WERI-Rb-1 (cell line): ENCODE measurements at regions not wholly inside any gene's neighbourhood (a gene's known extent, or its start where the extent isn't known, plus 50 kb on each side); places are given as distances from the start of the nearest gene placed in this dataset.

ENCODE experiments used
- DNase-seq: peaks from one replicate; pipeline ENCODE4 v3.0.0-alpha.2; 2020
- H3K27ac ChIP-seq: fragments of 250-450 bp; sonication (Bioruptor Pico); 2 replicates; pipeline ENCODE4 v1.5.1; 2020; ENCODE audit warnings: mild to moderate bottlenecking, moderate library complexity
- H3K27me3 ChIP-seq: fragments of 250-450 bp; sonication (Bioruptor Pico); 2 replicates; pipeline ENCODE4 v1.5.1; 2021; ENCODE audit warnings: mild to moderate bottlenecking, low read depth, moderate library complexity; ENCODE audit not compliant: insufficient read depth, severe bottlenecking
- H3K36me3 ChIP-seq: fragments of 250-450 bp; sonication (Bioruptor Pico); 2 replicates; pipeline ENCODE4 v1.5.1; 2020; ENCODE audit warnings: mild to moderate bottlenecking, moderate library complexity
- H3K4me3 ChIP-seq: 2 replicates; pipeline ENCODE4 v1.5.1; 2011; ENCODE audit warnings: low read depth, mild to moderate bottlenecking, control low read depth, low read length
- H3K9me3 ChIP-seq: fragments of 250-450 bp; sonication (Bioruptor Pico); 2 replicates; pipeline ENCODE4 v1.5.1; 2021; ENCODE audit warnings: mild to moderate bottlenecking, moderate library complexity; ENCODE audit not compliant: severe bottlenecking
- TF ChIP-seq, protein P1 (sequence below): IDR thresholded peaks from 2 replicates; pipeline ENCODE4 v1.5.1; 2011; ENCODE audit warnings: low read depth, mild to moderate bottlenecking, control low read depth, inconsistent platforms, low read length

DNA sequence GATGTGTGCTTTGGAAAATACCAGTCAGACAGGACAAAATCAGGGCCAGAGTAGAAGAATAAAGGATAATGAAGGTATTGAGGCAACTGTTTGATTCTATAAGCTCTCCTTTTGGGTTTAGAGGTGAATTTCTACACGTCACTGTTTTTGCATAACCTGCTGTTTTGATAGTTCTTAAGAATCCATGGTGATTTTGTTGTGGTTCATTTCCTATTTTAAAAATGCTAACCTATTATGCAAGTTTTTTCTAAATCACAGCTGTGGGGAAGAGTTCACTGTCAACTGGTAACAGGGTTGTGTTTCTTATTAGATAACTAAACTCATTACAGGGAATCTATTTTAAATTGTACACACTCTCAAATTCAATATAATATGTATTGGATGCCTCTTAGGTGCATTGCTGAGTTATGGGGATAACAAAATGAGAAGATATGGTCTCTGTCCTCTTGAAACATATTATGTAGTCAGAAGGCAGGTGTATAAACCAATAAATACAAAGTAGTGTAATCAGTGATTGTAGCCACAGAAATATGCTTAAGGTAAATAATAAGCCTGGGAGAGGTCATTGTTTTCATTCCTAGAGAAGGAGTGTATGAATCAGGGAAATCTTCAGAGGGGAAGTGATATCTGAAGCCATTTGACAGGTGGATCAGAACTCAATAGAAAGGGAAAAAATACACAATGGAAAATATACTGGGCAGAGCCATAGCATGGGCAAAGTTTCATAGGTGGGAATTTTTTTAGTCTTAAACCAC is 192.5 kb downstream of the FAT3 start:
- H3K4me3 ChIP-seq: no peak overlapping the region
- no peak overlapping the region for H3K27ac ChIP-seq
- TF ChIP-seq, protein P1, sequence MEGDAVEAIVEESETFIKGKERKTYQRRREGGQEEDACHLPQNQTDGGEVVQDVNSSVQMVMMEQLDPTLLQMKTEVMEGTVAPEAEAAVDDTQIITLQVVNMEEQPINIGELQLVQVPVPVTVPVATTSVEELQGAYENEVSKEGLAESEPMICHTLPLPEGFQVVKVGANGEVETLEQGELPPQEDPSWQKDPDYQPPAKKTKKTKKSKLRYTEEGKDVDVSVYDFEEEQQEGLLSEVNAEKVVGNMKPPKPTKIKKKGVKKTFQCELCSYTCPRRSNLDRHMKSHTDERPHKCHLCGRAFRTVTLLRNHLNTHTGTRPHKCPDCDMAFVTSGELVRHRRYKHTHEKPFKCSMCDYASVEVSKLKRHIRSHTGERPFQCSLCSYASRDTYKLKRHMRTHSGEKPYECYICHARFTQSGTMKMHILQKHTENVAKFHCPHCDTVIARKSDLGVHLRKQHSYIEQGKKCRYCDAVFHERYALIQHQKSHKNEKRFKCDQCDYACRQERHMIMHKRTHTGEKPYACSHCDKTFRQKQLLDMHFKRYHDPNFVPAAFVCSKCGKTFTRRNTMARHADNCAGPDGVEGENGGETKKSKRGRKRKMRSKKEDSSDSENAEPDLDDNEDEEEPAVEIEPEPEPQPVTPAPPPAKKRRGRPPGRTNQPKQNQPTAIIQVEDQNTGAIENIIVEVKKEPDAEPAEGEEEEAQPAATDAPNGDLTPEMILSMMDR: no peak
- no peak for DNase-seq
- H3K27me3 ChIP-seq: no peaks in the 10 kb centered on the region
- no peaks in the 10 kb centered on the region for H3K9me3 ChIP-seq
- H3K36me3 ChIP-seq: no peaks in the 10 kb centered on the region

DNA sequence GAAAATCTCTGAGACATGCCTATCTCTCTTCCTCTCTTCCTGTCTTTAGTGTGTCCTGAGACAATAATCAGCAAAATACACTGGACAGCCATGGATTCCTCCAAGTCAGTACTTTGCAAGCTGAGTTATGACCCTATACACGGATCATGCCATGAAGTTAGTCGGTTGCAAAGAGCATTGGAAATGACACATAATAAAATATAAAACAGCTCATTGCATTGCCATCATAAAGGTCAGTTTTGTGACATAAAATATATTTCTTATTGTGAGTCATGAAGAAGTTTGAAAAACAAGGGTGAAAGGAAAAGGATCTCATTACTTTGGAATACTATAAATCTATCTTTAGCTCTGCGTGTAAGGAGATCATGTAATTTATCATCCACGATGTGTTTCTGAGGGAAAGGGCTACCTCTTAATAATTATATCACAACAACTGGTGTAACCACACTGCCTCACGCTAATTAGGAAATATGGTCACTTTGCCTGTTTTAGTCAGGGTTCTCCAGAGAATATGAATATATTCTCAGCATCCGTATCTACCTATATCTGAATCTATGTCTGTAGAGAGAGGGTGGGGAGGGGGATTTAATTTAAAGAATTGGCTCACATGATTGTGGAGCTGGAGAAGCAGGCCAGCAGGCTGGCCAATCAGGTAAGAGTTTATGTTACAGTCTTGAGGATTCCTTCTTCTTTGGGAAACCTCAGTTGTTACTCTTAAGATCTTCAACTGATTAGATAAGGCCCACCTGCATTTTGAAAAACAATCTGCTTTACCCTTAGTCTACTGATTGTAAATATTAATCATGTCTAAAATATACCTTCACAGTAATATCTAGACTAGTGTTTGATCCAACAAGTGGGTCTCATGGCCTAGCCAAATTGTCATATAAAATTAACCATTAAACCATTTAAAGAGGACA is 198.8 kb downstream of the FAT3 start:
- Histone ChIP-seq H3K36me3 (no peaks in the 10 kb centered on the region), H3K27ac (no peak overlapping the region), H3K4me3 (no peak overlapping the region), H3K27me3 (no peaks in the 10 kb centered on the region), H3K9me3 (no peaks in the 10 kb centered on the region)
- TF ChIP-seq, protein P1: no peak
- DNase-seq: no peak

DNA sequence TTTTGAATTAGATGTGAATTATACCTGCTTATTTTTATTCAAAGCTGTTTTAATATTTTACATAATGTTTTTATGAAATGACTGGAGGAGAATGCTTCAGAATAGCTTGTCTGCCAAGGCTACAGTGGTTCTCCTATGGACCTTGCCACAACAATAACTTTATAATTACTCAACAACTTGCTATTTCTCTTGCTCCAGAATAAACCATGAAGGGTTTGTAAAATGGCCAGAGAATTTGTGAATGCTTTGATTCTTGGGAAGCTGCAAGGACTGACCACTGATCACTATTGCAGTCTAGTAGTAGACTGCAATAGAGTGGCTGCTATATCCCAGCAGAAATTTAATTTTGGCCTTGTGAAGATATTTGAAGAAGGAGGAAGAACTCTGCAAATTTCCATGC is 199.7 kb downstream of the FAT3 start:
- DNase-seq: no peak
- TF ChIP-seq, protein P1: no peak
- no peak overlapping the region for H3K4me3 ChIP-seq

GRCh38 chr11:92425127-92425526 is 200.5 kb downstream of the FAT3 start:
- Histone ChIP-seq H3K27ac (no peak overlapping the region), H3K9me3 (no peaks in the 10 kb centered on the region), H3K4me3 (no peak overlapping the region), H3K36me3 (no peaks in the 10 kb centered on the region), H3K27me3 (no peaks in the 10 kb centered on the region)
- TF ChIP-seq, protein P1: no peak
- DNase-seq: no peak

More for the DNA sequence above, 199.7 kb downstream of the FAT3 start:
- Histone ChIP-seq H3K27ac (no peak overlapping the region), H3K36me3 (no peaks in the 10 kb centered on the region), H3K9me3 (no peaks in the 10 kb centered on the region), H3K27me3 (no peaks in the 10 kb centered on the region)

- H3K36me3 ChIP-seq: no peaks in the 10 kb centered on the region
- no peaks in the 10 kb centered on the region for H3K9me3 ChIP-seq
- no peak overlapping the region for H3K4me3 ChIP-seq
- H3K27me3 ChIP-seq: no peaks in the 10 kb centered on the region
- TF ChIP-seq, protein P1: no peak
- no peak for DNase-seq
- no peak overlapping the region for H3K27ac ChIP-seq
These were observed 207.9 kb downstream of the FAT3 start for GRCh38 chr11:92432515-92432914.
